ENCODE measurements at regions not wholly inside any gene's neighbourhood (a gene's known extent, or its start where the extent isn't known, plus 50 kb on each side); places are given as distances from the start of the nearest gene placed in this dataset.

DNA sequence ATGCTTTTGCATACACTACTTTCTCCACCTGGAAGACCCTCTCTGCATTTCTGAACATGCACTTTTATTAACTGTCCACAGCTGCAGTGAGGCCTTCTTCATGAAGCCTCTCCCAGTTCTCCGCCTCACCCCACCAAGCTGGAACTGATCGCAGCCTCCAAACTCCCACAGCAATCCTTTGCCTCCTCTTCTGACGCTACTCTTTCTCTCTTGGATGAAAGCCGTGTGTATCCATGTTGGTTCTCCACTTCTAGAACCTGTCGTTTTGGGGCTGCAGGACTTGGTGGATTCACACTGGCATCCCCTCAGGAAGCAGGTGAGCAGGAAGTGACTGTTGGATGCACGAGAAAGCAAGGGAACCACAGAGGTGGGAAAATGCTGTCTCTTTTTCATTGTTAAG is 288.6 kb downstream of the MYCN start:
- Histone ChIP-seq H3K27me3 (no peaks in the 10 kb centered on the region), H3K27ac (no peak overlapping the region), H3K9me3 (no peaks in the 10 kb centered on the region), H3K36me3 (no peaks in the 10 kb centered on the region), H3K4me1 (no peaks in the 10 kb centered on the region), H3K4me3 (no peak overlapping the region)
- no peak for DNase-seq (ENCODE audit: extremely low spot score in 2 of 2)
- intact Hi-C loops (cut with DNase I): no loop called here
- TF ChIP-seq, protein P1, sequence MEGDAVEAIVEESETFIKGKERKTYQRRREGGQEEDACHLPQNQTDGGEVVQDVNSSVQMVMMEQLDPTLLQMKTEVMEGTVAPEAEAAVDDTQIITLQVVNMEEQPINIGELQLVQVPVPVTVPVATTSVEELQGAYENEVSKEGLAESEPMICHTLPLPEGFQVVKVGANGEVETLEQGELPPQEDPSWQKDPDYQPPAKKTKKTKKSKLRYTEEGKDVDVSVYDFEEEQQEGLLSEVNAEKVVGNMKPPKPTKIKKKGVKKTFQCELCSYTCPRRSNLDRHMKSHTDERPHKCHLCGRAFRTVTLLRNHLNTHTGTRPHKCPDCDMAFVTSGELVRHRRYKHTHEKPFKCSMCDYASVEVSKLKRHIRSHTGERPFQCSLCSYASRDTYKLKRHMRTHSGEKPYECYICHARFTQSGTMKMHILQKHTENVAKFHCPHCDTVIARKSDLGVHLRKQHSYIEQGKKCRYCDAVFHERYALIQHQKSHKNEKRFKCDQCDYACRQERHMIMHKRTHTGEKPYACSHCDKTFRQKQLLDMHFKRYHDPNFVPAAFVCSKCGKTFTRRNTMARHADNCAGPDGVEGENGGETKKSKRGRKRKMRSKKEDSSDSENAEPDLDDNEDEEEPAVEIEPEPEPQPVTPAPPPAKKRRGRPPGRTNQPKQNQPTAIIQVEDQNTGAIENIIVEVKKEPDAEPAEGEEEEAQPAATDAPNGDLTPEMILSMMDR (IDR thresholded peaks at IDR 0.05): no peak
- TF ChIP-seq POLR2A (IDR thresholded peaks at IDR 0.05) (no peak), POLR2AphosphoS5 (IDR thresholded peaks at IDR 0.05; ENCODE audit: insufficient read depth in 1 of 2, low read depth in 1 of 2) (no peak)

- H3K4me3 ChIP-seq: no peak overlapping the region
- no peaks in the 10 kb centered on the region for H3K27me3 ChIP-seq
- intact Hi-C loops (cut with DNase I): no loop called here
- no peak overlapping the region for H3K27ac ChIP-seq
- no peaks in the 10 kb centered on the region for H3K36me3 ChIP-seq
- no peaks in the 10 kb centered on the region for H3K9me3 ChIP-seq
- DNase-seq (ENCODE audit: extremely low spot score in 2 of 2): no peak
- H3K4me1 ChIP-seq: no peaks in the 10 kb centered on the region
- no peak for TF ChIP-seq POLR2A (IDR thresholded peaks at IDR 0.05)
- TF ChIP-seq, protein P1 (IDR thresholded peaks at IDR 0.05): no peak
- TF ChIP-seq POLR2AphosphoS5 (IDR thresholded peaks at IDR 0.05; ENCODE audit: insufficient read depth in 1 of 2, low read depth in 1 of 2): no peak
These were observed 288.1 kb downstream of the MYCN start for GRCh38 chr2:16228471-16228870.

GRCh38 chr2:16227811-16228462 is 287.6 kb downstream of the MYCN start:
- Histone ChIP-seq H3K27me3 (no peaks in the 10 kb centered on the region), H3K27ac (no peak overlapping the region), H3K9me3 (no peaks in the 10 kb centered on the region), H3K4me3 (no peak overlapping the region), H3K4me1 (no peaks in the 10 kb centered on the region), H3K36me3 (no peaks in the 10 kb centered on the region)
- DNase-seq (ENCODE audit: extremely low spot score in 2 of 2): no peak
- TF ChIP-seq, protein P1 (IDR thresholded peaks at IDR 0.05): no peak
- TF ChIP-seq POLR2A (IDR thresholded peaks at IDR 0.05): no peak
- TF ChIP-seq POLR2AphosphoS5 (IDR thresholded peaks at IDR 0.05; ENCODE audit: insufficient read depth in 1 of 2, low read depth in 1 of 2): no peak
- intact Hi-C loops (cut with DNase I): no loop called here

DNA sequence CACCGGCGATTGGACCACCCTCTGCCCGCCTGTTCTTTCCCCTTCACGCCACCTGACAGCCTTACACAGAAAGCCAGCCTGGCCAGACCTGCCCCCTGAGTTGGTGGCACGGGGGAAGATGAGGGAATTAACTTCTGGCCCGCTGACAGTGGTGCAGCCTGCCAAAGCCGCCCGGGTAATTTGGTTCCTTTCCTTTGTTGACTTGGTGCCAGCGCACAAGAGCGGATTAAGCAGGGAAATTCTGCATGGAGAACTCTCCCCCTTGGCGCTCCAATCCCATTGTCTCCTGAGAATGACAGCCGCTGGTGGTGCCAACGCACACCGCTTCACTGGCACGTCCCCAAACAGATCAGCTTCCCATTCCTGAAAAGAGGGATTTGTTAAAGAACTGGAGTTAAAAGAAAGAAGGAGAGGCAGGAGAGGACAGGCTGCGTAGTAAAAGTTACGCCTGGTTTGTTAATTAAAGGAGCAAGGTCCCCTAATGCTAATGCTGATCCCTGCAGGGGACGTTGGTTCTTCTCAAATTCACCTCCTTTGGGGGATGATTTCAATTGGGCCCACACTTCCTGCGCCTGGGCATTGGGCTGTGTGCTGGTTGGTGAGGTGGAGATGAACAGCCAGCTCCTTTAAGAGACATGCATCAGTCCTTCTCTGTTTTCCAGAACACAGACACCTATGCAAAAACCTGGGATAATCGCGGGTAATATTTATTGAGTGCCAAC is 286.8 kb downstream of the MYCN start:
- no peaks in the 10 kb centered on the region for H3K27me3 ChIP-seq
- TF ChIP-seq, protein P1 (IDR thresholded peaks at IDR 0.05): no peak
- TF ChIP-seq POLR2A (IDR thresholded peaks at IDR 0.05) (no peak), POLR2AphosphoS5 (IDR thresholded peaks at IDR 0.05; ENCODE audit: insufficient read depth in 1 of 2, low read depth in 1 of 2) (no peak)
- no peak for DNase-seq (ENCODE audit: extremely low spot score in 2 of 2)
- no peaks in the 10 kb centered on the region for H3K9me3 ChIP-seq
- no peaks in the 10 kb centered on the region for H3K4me1 ChIP-seq
- intact Hi-C loops (cut with DNase I): no loop called here
- H3K4me3 ChIP-seq: no peak overlapping the region
- H3K27ac ChIP-seq: no peak overlapping the region
- H3K36me3 ChIP-seq: no peaks in the 10 kb centered on the region

GRCh38 chr2:16226381-16226780 is 286.0 kb downstream of the MYCN start:
- TF ChIP-seq, protein P1 (IDR thresholded peaks at IDR 0.05): no peak
- TF ChIP-seq POLR2AphosphoS5 (IDR thresholded peaks at IDR 0.05; ENCODE audit: insufficient read depth in 1 of 2, low read depth in 1 of 2): no peak
- no peak for TF ChIP-seq POLR2A (IDR thresholded peaks at IDR 0.05)
- Histone ChIP-seq H3K4me3 (no peak overlapping the region), H3K9me3 (no peaks in the 10 kb centered on the region), H3K36me3 (no peaks in the 10 kb centered on the region), H3K27ac (no peak overlapping the region), H3K27me3 (no peaks in the 10 kb centered on the region), H3K4me1 (no peaks in the 10 kb centered on the region)
- DNase-seq (ENCODE audit: extremely low spot score in 2 of 2): no peak
- intact Hi-C loops (cut with DNase I): no loop called here
